ENCODE measurements at regions not wholly inside any gene's neighbourhood (a gene's known extent, or its start where the extent isn't known, plus 50 kb on each side); places are given as distances from the start of the nearest gene placed in this dataset.

- TF ChIP-seq FOSL1 (CRISPR knock-in tag; IDR thresholded peaks at IDR 0.05; ENCODE audit: borderline replicate concordance): no peak
These were observed 66.7 kb upstream of the SEMA6D start (continued) for GRCh38 chr15:47650564-47650963.

GRCh38 chr15:47652328-47652727 is 65.0 kb upstream of the SEMA6D start:
- no peaks in the 10 kb centered on the region for H4K20me1 ChIP-seq (ENCODE audit: insufficient read depth, low read length)
- in situ Hi-C loops (cut with HindIII; ENCODE audit: extremely low pct_ligation_motif_present, low pct_unique_long_range_greater_than_20kb): no loop called here
- no peaks in the 10 kb centered on the region for H3K9me3 ChIP-seq (ENCODE audit: low read length)

More at GRCh38 chr15:47652328-47652727, 65.0 kb upstream of the SEMA6D start:
- DNase-seq (ENCODE audit: low spot score): no peak
- no peak for FAIRE-seq
- TF ChIP-seq ZNF569 (CRISPR knock-in tag; IDR thresholded peaks at IDR 0.05; ENCODE audit: borderline replicate concordance) (no peak), ZNF616 (CRISPR knock-in tag; IDR thresholded peaks at IDR 0.05; ENCODE audit: low read depth) (no peak), RFX3 (CRISPR knock-in tag; IDR thresholded peaks at IDR 0.05) (no peak), NONO (IDR thresholded peaks at IDR 0.05) (no peak), NONO (CRISPR knock-in tag; conservative IDR thresholded peaks at IDR 0.05) (no peak), SRSF1 (optimal IDR thresholded peaks at IDR 0.05; ENCODE audit: low read depth, low read length) (no peak), EZH2 (conservative IDR thresholded peaks at IDR 0.05; ENCODE audit: low read depth, low read length) (no peak), ZNF232 (CRISPR knock-in tag; IDR thresholded peaks at IDR 0.05; ENCODE audit: borderline replicate concordance) (no peak), KDM2A (CRISPR knock-in tag; IDR thresholded peaks at IDR 0.05; ENCODE audit: borderline replicate concordance, low read depth) (no peak), HNRNPUL1 (IDR thresholded peaks at IDR 0.05; ENCODE audit: low read depth, low read length) (no peak), MBNL3 (CRISPR knock-in tag; conservative IDR thresholded peaks at IDR 0.05) (no peak), NRL (CRISPR knock-in tag; IDR thresholded peaks at IDR 0.05; ENCODE audit: borderline replicate concordance) (no peak), ZNF615 (CRISPR knock-in tag; IDR thresholded peaks at IDR 0.05; ENCODE audit: borderline replicate concordance) (no peak), HNRNPK (IDR thresholded peaks at IDR 0.05; ENCODE audit: low read depth, low read length, poor library complexity, severe bottlenecking) (no peak), HHEX (CRISPR knock-in tag; IDR thresholded peaks at IDR 0.05) (no peak), TFAP4 (IDR thresholded peaks at IDR 0.05; ENCODE audit: borderline replicate concordance, low read depth) (no peak), SOX6 (IDR thresholded peaks at IDR 0.05) (no peak), SOX6 (CRISPR knock-in tag; IDR thresholded peaks at IDR 0.05) (no peak)
- intact Hi-C loops (cut with micrococcal nuclease; ENCODE audit: unreplicated experiment): no loop called here
- Histone ChIP-seq H3K36me3 (replicated peaks in 1 of 2; ENCODE audit: control insufficient read depth in 1 of 2, insufficient read depth in 2 of 2, low read length in 2 of 2) (no peaks in the 10 kb centered on the region), H3K4me3 (replicated peaks in 1 of 3; ENCODE audit: insufficient read depth in 1 of 3, low read depth in 2 of 3, low read length in 3 of 3) (no peak overlapping the region), H2AFZ (ENCODE audit: low read length) (no peak overlapping the region), H3K4me2 (ENCODE audit: low read depth, low read length) (no peak overlapping the region), H3K4me1 (ENCODE audit: insufficient read depth, low read length) (no peaks in the 10 kb centered on the region), H3K79me2 (ENCODE audit: insufficient read depth, low read length) (no peaks in the 10 kb centered on the region), H3K27me3 (ENCODE audit: control insufficient read depth in 1 of 2, insufficient read depth in 2 of 2, low read length in 2 of 2) (no peaks in the 10 kb centered on the region), H3K9ac (ENCODE audit: insufficient read depth, low read depth, low read length) (no peak overlapping the region), H3K27ac (ENCODE audit: extremely low read length, insufficient read depth, low read length) (no peak overlapping the region)
- 21% methylated on average over 7 of the region's 7 CpGs for WGBS (ENCODE audit: low lambda C conversion rate)
- BruUV-seq (replicated peaks): no TSS peak
- CTCF ChIA-PET (ENCODE audit: low intra/inter-chr PET ratio, low total read pairs): no interaction called here
- ATAC-seq: no peak
- POLR2A ChIA-PET: no interaction called here
